Ectodermal cell (in vitro differentiated cells): ENCODE measurements at regions not wholly inside any gene's neighbourhood (a gene's known extent, or its start where the extent isn't known, plus 50 kb on each side); places are given as distances from the start of the nearest gene placed in this dataset.
"Not testable (repeated sequence)": the region's sequence is repeated elsewhere in the genome, so short reads cannot be mapped to it uniquely, and the experiment has no call there.

Experiments
- H3K27ac ChIP-seq: 2 replicates; pipeline ENCODE4 v1.7.0; 2013; ENCODE audit warnings: mild to moderate bottlenecking, low read depth, low read length; ENCODE audit not compliant: insufficient read depth, poor library complexity, severe bottlenecking
- H3K27me3 ChIP-seq: 2 replicates; pipeline ENCODE4 v1.7.0; 2013; ENCODE audit warnings: mild to moderate bottlenecking, low read length; ENCODE audit not compliant: insufficient read depth, control insufficient read depth, poor library complexity, severe bottlenecking
- H3K36me3 ChIP-seq: one replicate; pipeline ENCODE4 v1.7.0; 2013; ENCODE audit warnings: low read length; ENCODE audit not compliant: control insufficient read depth, insufficient read depth
- H3K4me1 ChIP-seq: one replicate; pipeline ENCODE4 v1.7.0; 2013; ENCODE audit warnings: low read length; ENCODE audit not compliant: control insufficient read depth, insufficient read depth
- H3K4me3 ChIP-seq: 2 replicates; pipeline ENCODE4 v1.7.0; 2013; ENCODE audit warnings: low read depth, low read length, control low read depth; ENCODE audit not compliant: insufficient read depth
- H3K9me3 ChIP-seq: 2 replicates; pipeline ENCODE4 v1.7.0; 2013; ENCODE audit warnings: mild to moderate bottlenecking, low read length, moderate library complexity; ENCODE audit not compliant: control insufficient read depth
- WGBS, 2 experiments: methylation state at CpG; one replicate each; pipeline ENCODE4 v1.1.7; 2013; ENCODE audit warnings: missing lambda C conversion rate in 2 of 2; 5-methylcytosine and 5-hydroxymethylcytosine counted together

GRCh38 chr4:49153011-49153410, 166.9 kb downstream of the CWH43 start:
- H3K4me1 ChIP-seq, H3K4me3 ChIP-seq, H3K36me3 ChIP-seq, H3K27ac ChIP-seq, H3K27me3 ChIP-seq: not testable (repeated sequence)
- peaks cover 43% of the 10 kb centered on the region for H3K9me3 ChIP-seq
- 66 to 71% methylated on average over 11 of the region's 11 CpGs for WGBS, 2 experiments

GRCh38 chr4:49154308-49155103, 168.4 kb downstream of the CWH43 start:
- not testable (repeated sequence) for H3K4me3 ChIP-seq, H3K27ac ChIP-seq

DNA sequence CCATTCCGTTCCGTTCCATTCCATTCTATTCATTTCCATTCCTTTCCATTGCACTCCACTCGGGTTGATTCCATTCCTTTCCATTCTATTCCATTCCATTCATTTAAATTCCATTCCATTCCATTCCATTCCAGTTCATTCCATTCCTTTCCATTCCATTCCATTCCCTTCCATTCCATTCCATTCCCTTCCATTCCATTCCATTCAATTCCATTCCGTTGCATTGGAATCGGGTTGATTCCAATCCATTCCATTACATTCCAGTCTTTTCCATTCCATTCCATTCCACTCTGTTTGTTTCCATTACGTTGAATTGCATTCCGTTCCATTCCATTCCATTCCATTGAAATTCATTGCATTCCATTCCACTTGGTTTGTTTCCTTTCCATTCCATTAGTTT, 169.2 kb downstream of the CWH43 start:
- not testable (repeated sequence) for H3K27ac ChIP-seq, H3K4me1 ChIP-seq, H3K4me3 ChIP-seq, H3K27me3 ChIP-seq, H3K36me3 ChIP-seq
- WGBS, 2 experiments, result 67 to 70% methylated on average over 7 of the region's 7 CpGs
- peaks cover 28% of the 10 kb centered on the region for H3K9me3 ChIP-seq

More at GRCh38 chr4:49154308-49155103, 168.4 kb downstream of the CWH43 start:
- not testable (repeated sequence) for H3K36me3 ChIP-seq, H3K4me1 ChIP-seq, H3K27me3 ChIP-seq
- 62 to 63% methylated on average over 11 of the region's 11 CpGs for whole genome bisulfite sequencing, 2 experiments
- peaks cover 35% of the 10 kb centered on the region for H3K9me3 ChIP-seq

- H3K9me3 ChIP-seq, result peaks cover 23% of the 10 kb centered on the region
- not testable (repeated sequence) for H3K4me1 ChIP-seq, H3K36me3 ChIP-seq, H3K4me3 ChIP-seq, H3K27me3 ChIP-seq, H3K27ac ChIP-seq
- WGBS, 2 experiments, result 69 to 72% methylated on average over 5 to 6 of the region's 6 CpGs
Measured at GRCh38 chr4:49156309-49156708, 170.2 kb downstream of the CWH43 start.

GRCh38 chr4:49157630-49158029, 171.6 kb downstream of the CWH43 start:
- peaks cover 21% of the 10 kb centered on the region for H3K9me3 ChIP-seq
- H3K36me3 ChIP-seq, H3K27me3 ChIP-seq, H3K4me3 ChIP-seq, H3K4me1 ChIP-seq, H3K27ac ChIP-seq: not testable (repeated sequence)
- 38 to 57% methylated on average over 1 of the region's 2 CpGs for WGBS, 2 experiments

- not testable (repeated sequence) for H3K4me1 ChIP-seq, H3K27ac ChIP-seq, H3K27me3 ChIP-seq, H3K36me3 ChIP-seq, H3K9me3 ChIP-seq, H3K4me3 ChIP-seq
- WGBS, 2 experiments, result 84% methylated on average over 23 of the region's 23 CpGs
Measured at GRCh38 chr4:49161111-49161541, 175.1 kb downstream of the CWH43 start.

DNA sequence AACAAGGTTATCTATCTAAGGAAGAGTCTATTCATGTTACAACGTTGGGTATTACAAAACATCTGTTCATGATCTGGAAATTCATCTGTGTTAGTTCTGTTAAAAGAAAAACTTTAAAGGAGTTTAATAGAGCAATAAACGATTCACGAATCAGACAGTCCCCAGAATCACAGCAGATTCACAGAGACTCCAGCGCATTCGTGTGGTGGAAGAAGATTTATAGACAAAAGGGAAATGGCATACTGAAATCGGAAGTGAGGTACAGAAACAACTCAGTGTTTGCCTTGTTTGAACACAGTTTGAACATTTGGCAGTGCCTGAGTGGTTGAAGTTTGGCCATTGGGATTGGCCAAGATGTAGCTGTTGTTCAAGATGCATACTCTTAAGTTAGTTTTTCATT, 178.8 kb downstream of the CWH43 start:
- H3K27me3 ChIP-seq, H3K4me1 ChIP-seq, H3K9me3 ChIP-seq, H3K27ac ChIP-seq, H3K4me3 ChIP-seq, H3K36me3 ChIP-seq: not testable (repeated sequence)
- WGBS, 2 experiments, result 63 to 76% methylated on average over 6 of the region's 6 CpGs

DNA sequence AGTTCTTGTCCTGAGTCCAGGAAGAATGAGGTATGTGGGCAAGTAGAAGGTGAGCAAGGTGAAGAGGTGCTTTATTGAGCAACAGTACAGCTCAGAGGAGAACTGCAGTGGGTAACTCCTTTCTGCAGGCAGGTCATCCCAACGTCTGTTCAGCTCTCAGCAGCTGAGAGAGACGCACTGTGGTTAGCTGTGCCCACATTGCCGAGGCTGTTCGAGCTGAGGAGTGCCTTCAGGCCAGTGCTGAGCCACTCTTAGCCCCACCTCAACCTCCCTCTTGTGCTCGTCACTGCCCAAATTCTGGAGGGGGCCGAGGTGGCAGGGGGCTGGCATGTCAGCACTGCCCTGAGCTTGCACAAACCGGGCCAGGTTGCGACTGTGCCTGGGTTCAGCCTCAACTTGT, 191.8 kb downstream of the CWH43 start:
- H3K4me3 ChIP-seq, H3K27ac ChIP-seq, H3K4me1 ChIP-seq, H3K9me3 ChIP-seq, H3K27me3 ChIP-seq, H3K36me3 ChIP-seq: not testable (repeated sequence)
- WGBS, 2 experiments, result 75 to 78% methylated on average over 6 to 7 of the region's 8 CpGs

DNA sequence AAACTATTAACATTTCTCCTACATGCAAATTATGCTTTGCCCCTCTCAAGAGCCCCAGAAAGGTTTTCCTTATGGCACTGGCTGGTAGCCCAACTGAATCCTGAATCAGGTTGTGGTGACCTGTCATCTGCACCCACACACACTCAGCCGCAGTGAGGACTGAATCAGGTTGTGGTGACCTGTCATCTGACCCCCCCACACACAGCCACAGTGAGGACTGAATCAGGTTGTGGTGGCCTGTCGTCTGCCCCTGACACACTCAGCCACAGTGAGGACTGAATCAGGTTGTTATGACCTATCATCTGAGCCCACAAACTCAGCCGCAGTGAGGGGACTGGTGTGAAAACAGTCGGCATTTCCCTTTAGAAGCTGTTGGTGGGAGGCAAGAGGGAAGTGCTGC, 195.0 kb downstream of the CWH43 start:
- H3K36me3 ChIP-seq, H3K9me3 ChIP-seq, H3K27me3 ChIP-seq, H3K4me3 ChIP-seq, H3K27ac ChIP-seq, H3K4me1 ChIP-seq: not testable (repeated sequence)
- WGBS, 2 experiments, result 84 to 91% methylated on average over 2 of the region's 4 CpGs

DNA sequence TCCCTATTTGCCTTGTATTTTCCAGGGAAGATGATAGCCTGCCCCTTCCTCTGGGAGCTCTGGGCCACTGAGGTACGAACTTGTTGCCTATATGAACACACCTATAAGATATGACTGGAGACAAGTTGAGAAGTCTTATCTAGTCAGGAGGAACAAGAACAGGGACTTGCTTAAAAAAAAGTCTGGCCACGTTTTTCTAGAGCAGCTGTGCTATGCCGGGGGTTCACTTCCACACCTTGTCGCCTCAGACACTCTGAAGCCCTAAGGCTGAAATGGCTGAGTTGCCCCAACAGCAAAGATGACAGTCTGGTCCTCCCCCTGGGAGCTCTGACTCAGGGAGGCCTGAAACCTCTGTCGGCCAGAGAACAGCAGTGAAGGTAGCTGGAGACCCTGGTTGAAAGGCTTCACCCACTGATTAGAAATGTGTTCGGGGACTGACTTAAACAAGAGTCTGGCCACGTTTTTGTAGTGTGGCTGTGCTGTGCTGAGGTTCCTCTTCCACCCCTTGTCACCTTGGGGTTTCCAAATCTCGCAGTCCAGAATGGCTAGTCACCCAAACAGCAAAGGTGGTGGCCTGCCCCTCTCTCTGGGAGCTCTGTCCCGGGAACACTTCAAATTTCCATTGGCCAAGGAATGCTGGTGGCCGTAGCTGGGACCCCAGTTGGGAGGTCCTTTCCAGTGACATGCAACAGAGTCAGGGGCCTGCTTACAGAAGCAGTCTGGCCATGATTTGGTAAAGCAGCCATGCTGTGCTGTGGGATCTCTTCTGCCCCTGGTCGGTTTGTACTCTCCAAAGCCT, 225.5 kb downstream of the CWH43 start:
- not testable (repeated sequence) for H3K4me1 ChIP-seq, H3K36me3 ChIP-seq, H3K9me3 ChIP-seq, H3K27ac ChIP-seq, H3K4me3 ChIP-seq, H3K27me3 ChIP-seq
- 58 to 59% methylated on average over 11 of the region's 11 CpGs for WGBS, 2 experiments
